ENCODE measurements at regions not wholly inside any gene's neighbourhood (a gene's known extent, or its start where the extent isn't known, plus 50 kb on each side); places are given as distances from the start of the nearest gene placed in this dataset.

DNA sequence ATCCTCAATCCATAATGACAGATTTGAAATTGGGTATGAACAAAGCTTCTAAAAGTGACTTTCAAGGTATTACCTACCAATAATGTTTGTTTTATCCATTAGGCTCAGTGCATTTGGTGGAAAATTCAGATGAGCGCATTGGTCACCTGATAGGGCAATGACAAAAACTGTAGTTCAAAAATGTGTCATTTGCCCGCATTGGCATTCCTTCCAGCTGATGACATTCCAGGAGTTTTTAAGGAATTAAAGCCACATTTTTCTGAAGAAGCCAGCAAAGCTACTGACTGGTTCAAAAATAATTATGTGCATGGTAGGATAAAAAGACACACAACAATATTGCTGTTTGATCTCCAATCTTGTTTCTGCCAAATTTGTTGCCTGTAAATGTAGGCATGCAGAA, 473.4 kb upstream of the CPEB2 start:
- DNase-seq (ENCODE audit: low read depth in 2 of 2), result no peak
- TF ChIP-seq CTCF (IDR thresholded peaks at IDR 0.05; ENCODE audit: low read depth, low read length), result no peak
- H3K4me3 ChIP-seq (replicated peaks in 1 of 2; ENCODE audit: low read depth in 2 of 2, low read length in 2 of 2), result no peak overlapping the region

DNA sequence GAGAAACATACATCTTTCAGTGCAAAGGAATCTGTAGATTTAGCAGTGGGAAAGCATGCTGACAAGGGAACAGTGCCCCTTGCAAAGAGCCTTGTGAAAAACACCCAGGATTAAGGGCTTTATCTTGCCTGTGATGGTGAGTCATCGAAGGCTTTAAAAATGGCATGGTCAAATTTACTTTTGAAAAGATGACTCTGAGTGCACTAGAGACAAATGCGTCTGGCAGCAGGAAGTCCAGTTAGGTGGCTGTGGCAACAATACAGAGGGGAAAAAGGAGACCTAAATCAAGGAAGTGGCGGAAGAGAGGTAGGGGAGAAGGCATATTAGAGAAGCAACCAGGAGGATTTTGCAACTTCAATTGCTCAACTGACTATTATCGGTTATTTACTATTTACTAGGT, 472.6 kb upstream of the CPEB2 start:
- H3K4me3 ChIP-seq (replicated peaks in 1 of 2; ENCODE audit: low read depth in 2 of 2, low read length in 2 of 2), result no peak overlapping the region
- TF ChIP-seq CTCF (IDR thresholded peaks at IDR 0.05; ENCODE audit: low read depth, low read length), result no peak
- DNase-seq (ENCODE audit: low read depth in 2 of 2), result peak; percentile 20

GRCh38 chr4:14532436-14532835, 469.8 kb upstream of the CPEB2 start:
- no peak overlapping the region for H3K4me3 ChIP-seq (replicated peaks in 1 of 2; ENCODE audit: low read depth in 2 of 2, low read length in 2 of 2)
- no peak for DNase-seq (ENCODE audit: low read depth in 2 of 2)
- no peak for TF ChIP-seq CTCF (IDR thresholded peaks at IDR 0.05; ENCODE audit: low read depth, low read length)

DNA sequence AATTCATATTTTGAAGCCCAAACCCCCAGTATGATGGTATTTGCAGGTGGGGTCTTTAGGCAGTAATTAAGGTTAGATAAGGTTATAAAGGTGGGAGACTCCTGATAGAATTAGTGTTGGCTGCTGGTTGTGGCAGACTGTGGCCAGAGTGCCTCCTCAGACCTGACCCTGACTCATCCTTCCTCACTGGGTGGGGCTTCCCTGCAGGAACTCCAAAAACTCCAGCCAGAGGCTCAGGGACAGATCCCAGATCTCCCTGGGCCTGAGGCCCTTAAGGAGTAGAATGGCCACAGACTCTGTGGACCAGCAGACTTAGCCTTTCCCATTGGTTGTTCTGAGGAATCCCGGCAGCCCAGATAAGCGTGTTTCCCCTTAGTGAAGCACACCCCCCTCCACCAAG, 463.0 kb upstream of the CPEB2 start:
- no peak for DNase-seq (ENCODE audit: low read depth in 2 of 2)
- no peak for TF ChIP-seq CTCF (IDR thresholded peaks at IDR 0.05; ENCODE audit: low read depth, low read length)
- H3K4me3 ChIP-seq (replicated peaks in 1 of 2; ENCODE audit: low read depth in 2 of 2, low read length in 2 of 2), result no peak overlapping the region

GRCh38 chr4:14545163-14545562, 457.1 kb upstream of the CPEB2 start:
- H3K4me3 ChIP-seq (replicated peaks in 1 of 2; ENCODE audit: low read depth in 2 of 2, low read length in 2 of 2), result no peak overlapping the region

DNA sequence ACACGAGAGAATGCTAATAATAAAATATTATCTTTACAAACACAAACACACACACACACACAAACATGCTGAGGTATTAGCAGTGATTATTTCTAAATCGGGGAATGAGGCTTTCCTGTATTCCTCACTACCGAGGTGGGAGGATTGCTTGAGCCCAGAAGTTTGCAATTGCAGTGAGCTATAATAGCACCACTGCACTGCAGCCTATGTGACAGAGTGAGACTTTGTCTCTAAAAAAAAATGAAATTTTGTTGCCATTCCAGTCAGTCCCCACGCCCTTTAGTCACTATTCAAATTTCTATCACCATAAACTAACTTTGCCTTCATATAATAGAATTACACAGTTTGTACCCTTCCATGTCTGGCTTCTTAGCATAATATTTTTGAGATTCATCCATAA, 456.5 kb upstream of the CPEB2 start:
- no peak overlapping the region for H3K4me3 ChIP-seq (replicated peaks in 1 of 2; ENCODE audit: low read depth in 2 of 2, low read length in 2 of 2)
- TF ChIP-seq CTCF (IDR thresholded peaks at IDR 0.05; ENCODE audit: low read depth, low read length), result no peak
- DNase-seq (ENCODE audit: low read depth in 2 of 2), result no peak

More at GRCh38 chr4:14545163-14545562, 457.1 kb upstream of the CPEB2 start:
- no peak for DNase-seq (ENCODE audit: low read depth in 2 of 2)
- TF ChIP-seq CTCF (IDR thresholded peaks at IDR 0.05; ENCODE audit: low read depth, low read length), result no peak

DNA sequence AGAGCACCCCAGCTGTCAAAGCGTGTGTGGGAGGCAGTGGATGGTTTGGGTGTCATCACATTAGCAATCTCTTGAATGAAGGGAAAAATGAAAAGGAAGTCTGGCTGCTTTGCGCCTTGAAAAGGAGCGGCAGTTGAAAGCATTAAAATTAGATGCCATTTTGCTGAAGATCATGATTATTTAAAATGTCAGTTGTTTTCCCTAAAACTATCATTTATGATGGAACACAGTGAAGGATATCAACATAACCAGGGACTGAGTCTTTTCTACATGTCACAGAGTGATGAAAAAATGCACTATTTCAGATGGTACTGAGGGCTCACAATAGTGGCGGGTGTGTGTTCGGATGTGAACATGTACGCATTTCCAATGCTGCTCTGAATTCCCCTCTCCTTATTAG, 450.2 kb upstream of the CPEB2 start:
- no peak for TF ChIP-seq CTCF (IDR thresholded peaks at IDR 0.05; ENCODE audit: low read depth, low read length)
- DNase-seq (ENCODE audit: low read depth in 2 of 2), result no peak

More for the DNA sequence above, 450.2 kb upstream of the CPEB2 start:
- H3K4me3 ChIP-seq (replicated peaks in 1 of 2; ENCODE audit: low read depth in 2 of 2, low read length in 2 of 2), result no peak overlapping the region

All from cardiac fibroblast (primary cell).